Middle frontal gyrus (tissue), 1 donor: ENCODE measurements at regions not wholly inside any gene's neighbourhood (a gene's known extent, or its start where the extent isn't known, plus 50 kb on each side); places are given as distances from the start of the nearest gene placed in this dataset.

Experiments
- DNase-seq: peaks from one replicate; pipeline ENCODE4 v3.0.0-alpha.2; 2015; ENCODE audit warnings: low spot score; ENCODE audit errors: extremely low spot score

DNA sequence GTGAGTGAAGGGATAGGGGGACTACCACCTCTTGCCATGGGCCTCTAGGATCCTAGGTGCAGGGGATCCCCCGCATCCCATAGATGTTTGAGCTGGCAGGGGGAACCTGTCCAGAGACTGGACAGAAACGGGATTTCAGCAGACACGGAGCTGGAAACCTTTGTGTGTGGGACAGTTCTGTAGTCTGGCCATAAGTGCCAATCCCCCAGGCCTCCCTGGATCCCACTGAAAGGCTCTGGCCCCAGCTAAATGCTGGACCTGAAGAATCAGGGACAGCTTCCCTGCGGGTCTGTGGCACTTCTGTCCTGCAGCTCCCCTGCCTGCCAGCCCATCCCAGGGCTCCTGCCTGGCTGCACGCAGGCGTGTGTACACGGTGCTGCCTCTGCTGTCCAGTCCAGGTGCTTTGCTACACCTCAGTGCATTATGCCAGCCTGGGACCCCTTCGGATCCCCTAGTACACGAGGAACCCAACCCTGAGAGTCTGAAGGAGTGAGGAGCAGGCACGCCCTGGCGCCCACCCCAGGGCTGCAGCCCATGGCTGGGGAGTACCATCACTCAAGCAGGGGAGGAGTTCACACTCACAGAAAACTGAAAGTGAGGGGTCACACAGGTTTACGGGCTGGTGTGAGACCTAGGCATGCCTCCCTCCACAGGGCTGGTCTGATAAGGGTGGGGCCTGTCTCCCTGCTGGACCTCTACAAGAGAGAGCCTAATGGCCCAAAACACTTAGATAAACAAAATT lies 703.0 kb downstream of the ARAP2 start:
- DNase-seq, result no peak

DNA sequence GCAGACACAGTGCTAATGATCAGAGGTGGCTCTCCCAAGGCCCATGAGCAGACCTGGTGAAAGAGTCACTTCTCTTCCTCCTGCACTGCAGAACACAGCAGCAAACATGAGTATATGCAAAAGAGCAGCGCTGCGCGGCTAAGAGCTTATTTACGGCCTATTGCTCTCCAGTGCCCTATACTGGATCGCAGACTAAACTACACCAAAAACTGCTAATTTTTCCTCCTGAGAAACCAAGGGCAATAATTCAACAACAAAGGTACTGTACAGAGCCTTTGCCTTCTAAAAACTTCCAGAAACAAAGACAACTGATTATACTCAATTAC lies 702.5 kb downstream of the ARAP2 start:
- no peak for DNase-seq

DNA sequence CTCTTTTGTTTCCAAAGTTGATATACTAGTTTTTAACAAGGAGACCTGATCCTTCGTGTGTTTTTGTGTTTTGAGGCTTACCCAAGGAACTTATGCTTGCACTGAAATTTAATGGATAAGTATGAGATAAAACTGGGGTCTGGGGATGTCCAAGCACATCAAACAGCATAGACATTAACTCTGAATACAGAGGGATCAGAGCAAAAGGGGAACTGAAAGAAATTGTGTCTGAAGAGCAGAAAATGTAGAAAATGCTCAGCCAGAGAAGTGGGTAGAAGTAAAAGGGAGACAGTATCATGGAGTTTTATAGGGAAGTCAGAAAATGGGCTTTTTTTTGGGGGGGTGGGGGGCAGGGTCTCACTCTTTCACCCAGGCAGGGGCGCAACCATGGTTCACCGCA lies 695.4 kb downstream of the ARAP2 start:
- no peak for DNase-seq

- DNase-seq, result no peak
These were observed 687.9 kb downstream of the ARAP2 start for GRCh38 chr4:35556387-35556786.

GRCh38 chr4:35559559-35560365 lies 684.6 kb downstream of the ARAP2 start:
- no peak for DNase-seq

DNA sequence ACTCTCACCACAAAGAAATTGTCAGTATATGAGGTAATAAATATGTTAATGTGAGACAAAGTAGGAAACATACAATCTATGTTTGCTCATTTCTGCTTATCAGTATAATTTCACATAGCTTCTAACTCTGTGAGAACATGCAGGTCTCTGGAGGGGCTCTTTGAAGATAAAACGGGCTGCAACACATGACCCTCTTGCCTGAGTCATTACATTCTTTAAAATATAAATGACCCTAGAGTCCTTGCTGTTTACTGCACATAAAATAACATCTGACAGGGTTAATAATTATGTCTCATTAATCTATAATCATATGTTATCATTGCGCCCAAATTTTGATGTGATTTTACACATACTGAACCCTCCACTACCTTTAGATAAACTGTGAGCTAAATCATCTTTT lies 681.5 kb downstream of the ARAP2 start:
- no peak for DNase-seq

GRCh38 chr4:35565640-35566039 lies 678.7 kb downstream of the ARAP2 start:
- DNase-seq, result no peak

GRCh38 chr4:35591035-35591434 lies 653.3 kb downstream of the ARAP2 start:
- DNase-seq, result no peak

DNA sequence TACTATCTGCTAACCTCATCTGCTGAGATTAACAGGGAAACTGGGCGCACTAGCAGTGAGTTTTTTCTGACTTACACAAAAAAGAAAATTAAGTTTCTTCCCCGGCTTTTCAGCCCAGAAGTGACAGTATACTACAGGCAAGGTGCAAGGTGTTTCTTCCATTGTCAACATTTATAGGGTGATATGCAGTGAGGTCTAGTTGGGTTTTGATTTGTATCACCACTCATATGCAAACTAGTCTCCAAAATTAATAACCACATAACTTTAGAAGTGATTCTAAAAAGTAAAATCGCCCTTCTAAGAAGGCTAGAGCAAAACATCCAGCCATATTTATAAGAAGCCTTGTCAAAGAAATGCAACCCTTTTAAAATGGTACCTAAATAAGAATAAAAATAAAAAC lies 640.1 kb downstream of the ARAP2 start:
- DNase-seq, result no peak

- no peak for DNase-seq
These were observed 639.6 kb downstream of the ARAP2 start for GRCh38 chr4:35604724-35605123.

GRCh38 chr4:35608205-35608604 lies 636.1 kb downstream of the ARAP2 start:
- no peak for DNase-seq

DNA sequence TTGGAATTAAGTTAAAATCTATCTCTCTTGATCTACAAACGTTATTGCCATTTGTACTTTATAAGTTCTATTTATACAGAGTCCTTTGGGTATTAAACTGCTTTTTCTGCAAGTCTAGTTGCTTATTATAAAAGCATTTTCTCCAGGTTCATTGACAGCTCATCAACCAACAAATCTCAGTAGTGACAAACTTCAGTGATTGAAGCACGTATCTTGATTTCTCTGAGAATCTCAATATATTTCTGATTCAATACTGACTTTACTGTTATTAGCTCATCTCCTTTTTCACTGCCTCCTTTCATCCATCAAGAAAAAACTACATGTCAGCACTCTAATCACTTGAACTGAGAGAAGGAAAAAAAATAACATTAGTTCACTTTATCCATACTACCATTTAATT lies 630.2 kb downstream of the ARAP2 start:
- no peak for DNase-seq

GRCh38 chr4:35639929-35640328 lies 604.4 kb downstream of the ARAP2 start:
- no peak for DNase-seq

GRCh38 chr4:35643661-35644060 lies 600.7 kb downstream of the ARAP2 start:
- no peak for DNase-seq

DNA sequence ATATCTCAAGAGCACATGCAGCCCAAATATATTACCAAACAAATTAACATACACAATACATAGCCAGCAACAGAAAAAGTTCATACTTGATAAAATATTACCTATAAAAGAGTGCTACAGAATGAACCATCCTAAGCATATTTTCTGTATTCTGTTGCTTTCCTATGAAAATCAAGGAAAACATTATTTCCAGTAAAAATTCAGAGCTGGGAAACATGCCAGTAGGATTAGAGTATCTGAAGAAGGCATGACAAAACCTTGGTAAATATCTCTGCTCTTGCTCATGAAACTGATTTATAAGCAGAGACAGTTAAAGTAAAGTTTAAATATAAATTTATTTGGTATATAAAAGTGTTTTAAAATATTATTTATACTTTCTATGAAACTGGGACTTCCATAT lies 599.7 kb downstream of the ARAP2 start:
- no peak for DNase-seq

GRCh38 chr4:35649011-35649410 lies 595.3 kb downstream of the ARAP2 start:
- no peak for DNase-seq

GRCh38 chr4:35649778-35650177 lies 594.5 kb downstream of the ARAP2 start:
- DNase-seq, result no peak

DNA sequence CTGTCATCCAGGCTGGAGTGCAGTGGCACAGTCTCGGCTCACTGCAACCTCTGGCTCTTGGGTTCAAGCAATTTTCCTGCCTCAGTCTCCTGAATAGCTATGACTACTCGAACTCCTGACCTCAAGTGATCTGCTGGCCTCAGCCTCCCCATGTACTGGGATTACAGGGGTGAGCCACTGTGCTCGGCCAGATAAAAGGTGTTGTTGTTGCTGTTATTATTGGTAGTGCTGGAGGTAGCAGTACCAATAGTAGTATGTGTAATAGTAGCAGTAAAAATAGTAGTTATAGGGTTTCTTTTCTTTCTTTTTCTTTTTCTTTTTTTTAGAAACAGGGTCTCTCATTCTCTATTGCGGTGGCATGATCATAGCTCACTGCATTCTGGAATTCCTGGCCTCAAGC lies 592.1 kb downstream of the ARAP2 start:
- no peak for DNase-seq

DNA sequence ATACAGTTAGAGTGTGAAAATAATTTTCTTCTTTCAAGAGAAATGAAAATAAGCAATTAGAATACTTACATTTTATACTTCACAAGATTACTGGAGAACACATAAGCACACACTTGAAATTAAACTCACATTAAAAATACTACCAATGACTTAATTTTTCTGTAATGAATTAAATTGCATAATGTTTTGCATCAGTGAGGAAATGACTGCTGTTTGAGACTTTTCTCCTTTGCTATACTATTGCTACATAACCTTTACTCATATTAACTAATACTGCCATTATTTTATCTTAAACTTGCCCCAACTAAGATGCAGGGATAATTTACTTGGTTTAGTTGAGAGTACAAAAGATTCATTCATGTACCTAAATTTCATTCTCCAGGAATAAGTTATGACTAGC lies 590.9 kb downstream of the ARAP2 start:
- no peak for DNase-seq

DNA sequence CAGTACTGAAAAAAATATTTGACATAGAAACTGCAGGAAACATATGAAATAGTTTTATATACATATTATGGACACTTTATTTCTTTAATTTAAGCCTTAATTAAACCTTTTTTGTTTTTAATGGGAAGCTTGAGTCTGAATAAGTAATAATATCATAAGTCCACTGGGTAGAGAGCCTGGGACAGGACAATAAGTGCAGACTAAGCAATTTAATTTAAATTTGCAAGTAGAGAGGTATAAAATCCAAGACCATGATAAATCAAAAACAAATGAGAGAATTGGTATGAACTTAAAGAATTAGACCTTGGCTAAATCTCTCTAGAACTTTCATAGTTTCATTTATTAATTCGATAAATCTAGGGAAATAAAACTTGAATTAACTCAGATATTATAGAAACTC lies 571.2 kb downstream of the ARAP2 start:
- DNase-seq, result no peak

DNA sequence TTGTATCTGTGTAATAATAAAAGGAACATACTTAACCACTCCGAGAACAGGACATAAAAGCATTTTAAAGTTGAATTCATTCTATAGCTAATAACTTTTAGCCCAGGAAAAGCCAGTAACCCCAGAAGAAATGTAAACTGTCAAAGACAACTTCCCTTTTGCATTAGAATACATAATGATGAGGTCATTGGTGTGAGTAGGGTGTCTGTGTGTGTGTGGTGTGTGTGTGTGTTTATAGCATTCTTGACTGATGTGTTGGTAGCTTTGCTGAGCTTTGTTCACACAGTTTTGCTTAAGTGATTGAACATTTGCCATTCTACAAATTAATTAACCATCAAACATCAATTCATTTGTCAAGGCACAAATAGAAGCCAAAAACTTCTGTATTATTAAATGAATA lies 559.6 kb downstream of the ARAP2 start:
- DNase-seq, result no peak

- no peak for DNase-seq
These were observed 554.4 kb downstream of the ARAP2 start for GRCh38 chr4:35689870-35690269.

DNA sequence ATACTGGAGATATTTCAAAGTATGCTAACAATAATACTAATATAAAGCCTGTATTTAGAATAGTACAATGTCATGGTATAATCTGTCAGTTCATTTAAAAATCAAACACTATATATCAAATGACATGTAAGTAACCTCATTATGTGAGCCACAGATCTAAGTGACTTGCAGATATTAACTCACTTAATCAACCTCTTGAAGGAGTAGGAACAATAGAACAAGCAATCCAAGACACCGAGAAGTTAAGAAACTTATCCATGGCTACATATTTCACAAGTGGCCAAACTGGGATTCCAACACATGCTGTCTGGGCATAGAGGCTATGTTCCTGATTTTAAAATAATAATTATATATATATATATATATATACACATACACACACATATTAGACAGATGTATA lies 554.0 kb downstream of the ARAP2 start:
- DNase-seq, result no peak
